Activated T-cell treated with anti-CD3 and anti-CD28 coated beads for 24 hours (primary cell): ENCODE measurements at regions not wholly inside any gene's neighbourhood (a gene's known extent, or its start where the extent isn't known, plus 50 kb on each side); places are given as distances from the start of the nearest gene placed in this dataset.

Source experiments
- DNase-seq: peaks from one replicate; pipeline ENCODE4 v3.0.0-alpha.2; 2020; ENCODE audit warnings: low read depth

DNA sequence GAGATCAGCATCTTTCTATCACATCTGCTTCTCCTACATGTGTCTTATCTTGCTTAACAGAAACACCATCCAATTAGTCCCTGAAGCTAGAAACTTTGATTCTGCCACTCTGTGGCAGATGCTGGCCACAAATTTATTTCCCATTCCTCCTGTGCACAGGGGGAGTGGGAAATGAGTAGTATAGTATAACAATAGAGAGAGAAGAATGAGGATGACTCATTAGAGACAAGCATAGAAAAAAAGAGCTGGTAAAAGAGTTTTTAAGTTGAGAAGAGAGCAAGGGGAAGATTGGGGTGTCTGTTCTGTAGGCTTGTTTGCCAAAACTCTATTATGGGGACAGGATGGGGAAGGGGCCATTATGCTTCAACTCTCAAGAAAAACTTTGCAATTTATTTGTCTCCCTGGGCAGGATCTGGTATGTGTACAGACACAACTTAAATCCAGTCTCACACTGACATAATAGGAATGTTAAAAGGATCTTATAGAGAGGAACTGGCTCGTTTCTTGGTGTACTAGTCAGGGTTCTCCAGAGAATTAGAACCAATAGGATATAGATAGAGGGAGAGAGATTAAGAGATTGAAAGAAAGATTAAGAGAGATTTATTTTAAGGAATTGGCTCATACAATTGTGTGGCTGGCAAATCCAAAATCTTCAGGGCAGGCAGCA is 142.6 kb upstream of the CPSF6 start:
- no peak for DNase-seq

DNA sequence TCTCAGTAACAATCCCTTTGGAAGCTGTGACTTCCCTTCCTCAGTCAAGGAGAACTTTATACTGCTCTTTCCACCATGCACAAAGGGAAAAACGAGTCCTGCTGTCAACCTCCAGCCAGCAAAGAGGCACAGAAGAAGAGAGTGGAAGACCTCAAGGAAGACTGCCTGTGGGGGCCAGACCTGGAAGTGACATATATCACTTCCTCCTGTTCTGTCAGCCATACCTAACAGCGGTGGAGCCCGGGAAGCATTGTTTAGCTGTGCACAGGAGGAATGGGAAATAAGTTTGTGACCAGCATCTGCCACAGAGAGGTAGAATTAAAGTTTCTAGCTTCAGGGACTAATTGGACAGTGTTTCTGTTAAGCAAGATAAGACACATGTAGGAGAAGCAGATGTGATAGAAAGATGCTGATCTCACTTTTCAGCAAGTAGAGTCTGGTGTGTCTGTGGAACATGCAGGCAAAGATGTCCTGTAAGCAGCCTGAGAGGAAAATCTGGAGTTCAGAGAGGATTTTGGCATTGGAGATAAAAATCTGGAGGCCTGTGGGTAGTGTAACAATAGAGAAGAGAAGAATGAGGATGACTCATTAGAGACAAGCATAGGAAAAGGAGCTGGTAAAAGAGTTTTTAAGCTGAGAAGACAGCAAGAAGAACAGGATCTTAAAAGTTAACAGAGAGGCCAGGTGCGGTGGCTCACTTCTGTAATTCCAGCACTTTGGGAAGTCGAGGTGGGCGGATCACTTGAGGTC is 141.6 kb upstream of the CPSF6 start:
- no peak for DNase-seq

DNA sequence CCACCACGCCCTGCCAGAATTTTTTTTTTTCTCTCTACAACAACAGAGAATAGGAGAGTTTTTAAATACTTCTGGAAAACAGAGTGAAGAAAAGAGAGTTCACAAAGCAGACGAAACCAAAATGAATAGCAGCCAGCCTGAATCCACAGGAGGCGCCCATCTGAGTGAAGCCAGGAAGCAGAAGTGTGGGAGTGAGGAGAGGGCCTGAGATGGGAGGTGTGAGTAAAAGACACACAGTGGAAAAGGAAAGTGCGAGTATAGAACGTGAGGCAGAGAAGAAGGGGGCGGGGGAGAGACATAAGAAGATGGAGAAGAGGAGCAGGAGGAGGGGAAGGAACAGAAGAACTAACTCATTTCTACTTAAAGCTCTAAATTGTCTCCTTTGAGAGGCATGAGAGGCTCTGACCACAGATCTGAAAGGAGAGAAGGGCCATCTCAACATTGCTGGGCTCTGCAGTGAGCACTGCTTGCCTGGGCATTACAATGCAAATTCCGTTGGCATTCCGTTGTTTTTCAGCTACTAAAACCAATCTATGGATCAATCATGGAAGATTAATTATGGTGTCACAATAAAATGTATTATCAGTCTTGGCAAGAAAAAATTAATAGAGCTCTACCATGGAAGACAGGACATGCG is 140.1 kb upstream of the CPSF6 start:
- no peak for DNase-seq

DNA sequence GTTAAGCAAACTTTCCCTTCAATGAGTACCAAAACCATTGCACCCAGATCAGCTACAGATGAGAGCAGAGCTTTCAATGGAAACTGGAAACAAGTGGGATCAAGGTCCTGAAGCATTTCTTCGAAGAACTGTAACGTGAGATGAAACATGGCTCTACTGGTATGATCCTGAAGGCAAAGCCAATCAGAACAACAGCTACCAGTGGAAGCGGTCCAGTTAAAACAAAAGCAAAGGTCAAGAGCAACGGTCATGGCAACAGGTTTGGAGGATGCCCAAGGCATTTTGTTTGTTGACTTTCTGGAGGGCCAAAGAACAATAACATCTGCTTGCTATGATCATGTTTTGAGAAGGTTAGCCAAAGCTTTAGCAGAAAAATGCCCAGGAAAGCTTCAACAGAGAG is 137.9 kb upstream of the CPSF6 start:
- DNase-seq = no peak

DNA sequence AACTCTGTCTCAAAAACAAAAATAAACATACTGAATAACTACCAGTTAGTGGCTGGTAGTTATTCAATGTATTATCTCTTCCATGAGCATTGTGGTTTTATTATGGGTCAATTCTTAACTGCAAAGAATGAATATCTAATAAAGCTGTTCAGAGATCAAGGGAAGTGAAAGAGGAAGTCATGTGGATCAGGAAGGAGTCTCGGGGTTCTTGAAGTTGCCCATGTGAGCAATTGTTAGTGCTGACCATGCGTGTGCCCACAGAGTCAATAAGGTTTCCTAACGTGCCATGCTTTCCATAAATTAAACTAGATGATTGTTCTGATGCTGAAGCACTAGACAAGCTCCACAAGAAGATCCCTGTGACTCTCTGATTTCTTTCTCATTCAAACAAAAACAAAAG is 136.5 kb upstream of the CPSF6 start:
- DNase-seq = no peak

DNA sequence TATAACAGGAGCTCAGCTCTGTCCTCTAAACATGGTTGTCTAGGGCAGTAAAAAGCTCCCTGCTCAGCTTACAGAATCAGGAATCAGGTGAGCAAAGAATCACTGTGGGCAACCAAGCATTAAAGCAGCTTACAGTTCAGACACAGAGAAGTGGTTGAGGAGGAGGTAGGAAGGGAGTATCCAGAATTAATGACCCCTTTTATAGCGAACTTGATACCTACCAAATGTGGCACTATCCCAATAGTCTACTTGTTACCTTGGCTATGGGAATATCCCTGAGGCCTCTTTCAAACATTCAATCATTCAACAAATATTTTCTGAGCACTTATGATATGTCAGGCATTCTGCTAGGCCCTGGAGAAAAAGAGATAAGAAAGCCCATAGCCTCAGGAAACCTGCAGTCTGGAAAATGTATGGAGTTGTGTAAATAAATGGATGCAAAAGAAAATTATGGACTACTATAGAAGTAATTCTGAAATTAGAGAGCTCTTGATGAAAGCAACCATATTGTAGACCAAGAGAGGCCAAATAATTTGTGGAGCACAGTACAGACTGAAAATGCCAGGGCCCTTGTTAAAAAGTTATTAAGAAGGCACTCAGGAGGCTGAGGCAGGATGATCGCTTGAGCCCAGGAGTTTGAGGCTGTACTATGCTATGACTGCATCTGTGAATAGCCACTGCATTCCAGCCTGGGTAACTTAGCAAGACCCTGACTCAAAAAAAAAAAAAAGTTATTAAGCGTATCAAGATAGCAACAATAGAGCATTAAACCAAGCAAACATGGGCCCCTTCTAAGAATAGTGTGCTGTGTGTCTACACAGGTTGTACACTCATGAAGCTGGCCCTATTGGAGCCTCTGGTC is 134.0 kb upstream of the CPSF6 start:
- no peak for DNase-seq

DNA sequence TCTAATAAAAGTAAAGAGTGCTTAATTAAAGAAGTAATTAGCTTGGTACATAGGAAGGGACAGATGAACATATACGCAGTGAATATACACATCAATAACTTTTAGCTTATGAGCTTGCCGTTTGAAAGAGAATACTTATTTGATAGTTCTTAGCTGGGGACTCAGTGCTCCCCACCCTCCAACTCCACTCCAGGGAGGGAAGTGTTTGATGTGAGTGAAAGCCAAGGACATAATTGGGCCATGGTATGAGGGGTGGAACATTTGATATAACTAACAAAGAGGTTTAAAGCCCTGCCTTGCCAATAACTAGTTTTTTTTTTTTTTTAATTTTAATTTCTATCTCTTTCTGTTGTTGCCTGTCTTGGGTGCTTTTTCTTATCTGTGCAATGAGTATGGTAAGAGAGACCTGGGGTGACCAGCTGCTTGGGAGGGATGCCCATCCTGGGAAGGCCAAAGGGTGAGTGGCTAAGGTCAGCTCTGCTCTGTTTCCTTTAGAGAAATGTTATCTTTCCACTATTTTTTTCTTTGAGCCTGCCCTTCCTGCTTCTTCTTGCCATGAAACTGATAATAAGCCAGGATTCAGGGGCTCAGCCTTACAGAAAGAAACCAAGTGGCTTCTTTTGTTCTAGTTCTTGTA is 132.8 kb upstream of the CPSF6 start:
- DNase-seq = no peak

DNA sequence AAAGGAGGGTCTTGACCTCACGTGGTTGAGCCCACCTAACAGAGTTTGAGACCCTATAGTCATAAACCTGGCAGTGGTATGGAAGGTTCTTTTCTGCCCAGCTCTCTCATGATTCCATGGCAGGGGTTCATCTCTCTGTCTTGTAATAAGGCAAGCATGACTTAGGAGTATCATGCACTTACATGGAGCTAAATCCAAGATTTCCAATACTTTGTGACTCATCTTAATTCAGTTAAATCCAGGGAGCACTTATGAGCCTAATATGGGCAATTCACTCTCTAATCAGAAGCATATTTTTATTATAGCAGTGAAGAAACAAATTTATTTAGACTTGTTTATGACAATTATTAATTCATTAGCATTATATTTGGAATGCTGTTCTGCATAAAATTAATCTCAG is 131.8 kb upstream of the CPSF6 start:
- no peak for DNase-seq

DNA sequence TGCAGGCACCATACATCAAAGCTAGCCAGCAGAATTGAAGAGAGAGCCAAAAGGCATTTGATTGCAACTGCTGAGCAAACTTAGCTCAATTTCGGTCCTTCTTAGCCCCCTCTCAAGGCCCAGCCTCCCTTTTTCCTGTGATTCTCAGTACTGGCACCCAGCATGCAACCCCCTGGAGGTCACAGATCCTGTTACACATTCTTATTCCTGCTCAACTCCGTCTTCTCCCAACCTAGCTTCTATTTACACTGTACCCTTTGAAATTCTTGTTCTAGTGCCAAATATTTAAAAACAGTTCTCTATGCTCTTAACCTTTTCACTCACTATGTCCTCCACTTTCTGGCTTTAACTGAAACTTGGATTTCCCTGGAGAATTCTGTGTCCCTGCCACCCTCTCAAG is 131.3 kb upstream of the CPSF6 start:
- DNase-seq = no peak

DNA sequence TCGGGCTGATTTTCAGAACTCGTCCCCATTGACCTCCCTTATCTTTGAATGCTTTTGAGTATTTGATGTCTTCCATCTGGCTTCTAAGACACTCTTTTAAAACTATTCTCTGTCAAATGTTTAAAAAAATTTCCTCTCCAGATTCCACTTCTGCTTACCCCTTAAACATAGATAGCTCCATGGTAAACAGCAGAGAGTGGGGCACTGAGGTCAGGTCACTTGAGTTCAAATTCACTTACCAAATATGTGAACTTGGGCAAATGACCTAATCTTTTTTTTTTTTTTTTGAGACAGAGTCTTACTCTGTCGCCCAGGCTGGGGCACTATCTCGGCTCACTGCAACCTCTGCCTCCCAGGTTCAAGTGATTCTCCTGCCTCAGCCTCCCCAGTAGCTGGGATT is 126.8 kb upstream of the CPSF6 start:
- no peak for DNase-seq

DNA sequence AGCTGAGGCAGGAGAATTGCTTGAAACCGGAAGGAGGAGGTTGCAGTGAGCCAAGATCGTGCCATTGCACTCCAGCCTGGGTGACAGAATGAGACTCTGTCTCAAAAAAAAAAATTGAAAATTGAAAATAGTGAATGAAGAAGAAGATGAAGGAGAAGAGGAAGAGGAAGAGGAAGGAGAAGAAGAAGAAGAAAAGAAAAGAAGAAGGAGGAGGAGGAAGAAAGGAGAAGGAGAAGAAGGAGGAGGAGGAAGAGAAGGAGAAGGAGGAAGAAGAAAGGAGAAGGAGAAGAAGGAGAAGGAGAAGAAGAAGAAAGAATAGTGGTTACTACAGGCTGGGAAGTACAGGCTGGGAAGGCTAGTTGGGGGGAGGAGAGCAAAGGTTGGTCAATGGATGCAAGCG is 124.3 kb upstream of the CPSF6 start:
- no peak for DNase-seq

DNA sequence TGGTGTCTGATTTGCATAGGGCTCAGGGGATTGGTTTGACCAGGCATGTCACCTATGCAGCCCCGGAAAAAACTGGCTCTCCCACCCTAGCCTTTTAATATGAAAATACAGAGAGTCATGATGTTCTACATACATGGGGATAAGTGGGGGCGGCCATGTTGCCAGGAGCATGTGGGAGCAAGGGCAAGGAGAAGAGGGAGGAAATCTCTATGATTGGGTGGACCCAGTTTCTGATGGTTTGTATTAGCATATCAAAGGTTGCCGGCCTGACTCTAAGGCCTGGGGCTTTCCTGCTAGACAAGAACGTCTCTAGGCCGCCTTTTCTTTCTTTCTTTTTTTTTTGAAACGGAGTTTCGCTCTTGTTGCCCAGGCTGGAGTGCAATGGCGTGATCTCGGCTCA is 123.4 kb upstream of the CPSF6 start:
- no peak for DNase-seq

DNA sequence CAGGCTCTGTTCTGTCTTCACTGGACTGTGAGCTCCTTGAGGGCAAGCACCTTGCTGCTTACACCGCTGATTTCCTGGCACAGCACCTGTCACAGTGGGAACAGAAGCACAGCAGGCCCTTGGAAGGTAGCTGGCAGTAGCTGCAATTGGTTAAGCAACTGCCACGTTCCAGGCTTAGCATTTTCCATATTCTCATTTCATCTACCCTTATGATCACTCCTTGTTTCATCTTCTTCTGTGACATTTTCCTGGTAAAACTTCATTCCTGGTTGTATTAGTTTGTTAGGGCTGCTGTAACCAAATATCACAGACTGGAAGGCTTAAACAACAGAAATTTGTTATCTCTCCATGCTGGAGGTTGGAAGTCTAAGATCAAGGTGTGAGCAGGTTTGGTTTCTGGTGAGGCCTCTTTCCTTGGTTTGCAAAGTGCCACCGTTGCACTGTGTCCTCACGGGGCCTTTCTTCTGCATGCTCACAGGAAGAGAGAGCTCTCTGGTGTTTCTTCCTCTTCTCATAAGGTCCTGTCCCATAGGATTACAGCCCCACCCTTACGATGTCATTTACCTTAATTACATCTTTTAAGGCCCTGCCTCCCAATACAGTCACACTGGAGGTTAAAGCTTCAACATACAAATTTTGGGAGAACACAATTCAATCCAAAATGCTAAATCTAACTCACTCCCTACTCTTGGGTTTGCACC is 121.7 kb upstream of the CPSF6 start:
- no peak for DNase-seq

DNA sequence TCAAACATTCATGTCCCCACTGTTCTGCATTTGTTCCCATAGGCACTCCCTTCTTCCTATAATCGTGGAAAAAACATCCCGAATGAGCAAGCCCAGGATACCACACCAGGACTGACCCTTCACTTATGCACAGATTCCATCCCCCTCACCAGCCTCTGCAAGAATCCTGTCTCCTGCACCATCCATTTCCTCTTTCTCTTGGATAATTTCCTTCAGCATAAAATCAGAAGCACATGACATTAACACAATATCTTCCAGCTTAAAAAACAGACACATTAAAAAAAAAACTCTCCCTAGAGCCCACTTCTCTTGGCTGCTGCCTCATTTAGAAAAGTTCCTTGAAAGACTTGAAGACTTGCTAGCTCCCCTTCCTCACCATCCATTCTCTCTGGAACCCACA is 120.9 kb upstream of the CPSF6 start:
- DNase-seq = no peak

DNA sequence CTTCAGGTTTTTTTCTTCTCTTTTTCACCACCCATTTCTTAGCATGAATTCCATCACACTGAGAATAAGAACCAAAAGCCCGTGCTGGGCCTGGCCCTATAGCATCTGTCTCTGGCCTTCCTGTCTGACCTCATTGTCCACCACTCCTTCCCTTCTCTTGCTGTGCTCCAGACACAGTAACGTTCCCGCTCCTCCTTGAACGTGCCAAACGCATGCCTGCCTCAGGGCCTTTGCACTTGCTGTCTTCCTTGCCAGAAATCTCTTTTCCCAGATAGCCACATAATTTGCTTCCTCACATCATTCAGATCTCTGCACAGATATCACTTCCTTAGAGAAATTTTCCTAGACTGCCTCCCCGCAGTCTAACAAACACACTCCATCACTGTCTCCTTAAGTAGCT is 119.6 kb upstream of the CPSF6 start:
- no peak for DNase-seq

DNA sequence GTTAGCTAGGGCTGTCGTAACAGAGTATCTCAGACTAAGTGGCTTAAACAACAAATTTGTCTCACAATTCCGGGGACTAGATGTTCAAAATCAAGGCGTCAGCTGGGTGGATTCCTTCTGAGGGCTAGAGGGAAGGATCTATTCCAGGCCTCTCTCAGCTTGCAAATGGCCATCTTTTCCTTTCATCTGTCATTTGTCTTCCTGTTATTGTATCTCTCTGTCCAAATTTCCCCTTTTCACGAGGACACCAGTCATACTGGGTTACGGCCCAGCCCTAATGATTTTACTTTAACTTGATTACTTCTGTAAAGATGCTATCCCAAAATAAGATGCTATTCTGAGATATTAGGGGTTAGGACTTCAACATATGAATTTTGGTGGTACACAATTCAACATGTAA is 119.0 kb upstream of the CPSF6 start:
- no peak for DNase-seq

DNA sequence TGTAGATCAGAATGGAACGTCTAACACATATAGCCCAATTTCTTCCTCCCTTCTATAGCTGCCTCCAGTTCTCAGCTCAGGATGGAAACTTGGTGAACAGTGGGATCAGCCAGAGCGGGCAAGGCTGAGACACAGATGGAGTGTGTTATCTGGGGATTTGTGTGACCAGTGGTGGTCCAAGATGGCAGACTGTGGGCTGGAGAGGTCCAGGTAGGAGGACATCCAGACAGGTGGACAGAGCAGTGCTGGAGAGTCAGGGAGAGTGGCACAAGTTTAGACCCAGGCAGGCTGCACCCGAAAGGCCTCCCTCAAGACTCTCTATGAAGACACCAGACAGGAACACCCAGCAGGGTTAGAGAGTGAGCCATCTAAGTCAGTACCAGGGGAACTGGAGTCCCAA is 116.1 kb upstream of the CPSF6 start:
- no peak for DNase-seq

DNA sequence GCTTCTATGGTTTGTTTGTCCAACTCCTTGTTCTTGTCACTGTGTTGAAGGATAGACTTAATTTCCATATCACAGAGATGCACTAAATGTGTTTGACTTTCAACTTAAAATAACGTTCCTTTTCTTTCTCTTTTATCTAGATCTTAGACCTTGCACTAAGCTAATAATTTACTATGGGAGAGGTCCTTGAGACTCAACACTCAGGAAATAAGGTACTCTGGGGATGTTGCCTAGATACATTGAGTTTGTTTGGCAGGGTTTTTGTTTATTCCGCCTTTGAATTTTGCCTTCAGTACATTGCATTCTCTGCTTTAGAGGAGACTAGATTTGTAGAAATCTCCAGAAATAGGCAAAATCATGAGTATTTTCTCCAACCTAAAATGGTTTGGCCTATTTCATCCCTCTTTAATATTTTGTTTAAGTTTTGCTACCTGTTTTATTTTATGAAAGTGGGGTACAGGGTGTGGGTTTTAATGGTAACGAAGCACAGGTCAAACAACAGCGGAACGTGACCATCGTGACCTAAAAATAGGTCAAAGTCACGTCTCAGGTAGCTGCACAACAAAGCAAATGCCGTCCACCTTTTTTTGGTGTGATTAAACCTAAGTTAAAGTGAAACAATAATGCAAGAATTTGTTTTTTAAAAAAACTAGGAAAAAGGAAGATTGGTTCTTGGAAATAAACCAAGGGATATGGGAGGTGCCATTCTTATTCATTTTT is 115.3 kb upstream of the CPSF6 start:
- DNase-seq = no peak

DNA sequence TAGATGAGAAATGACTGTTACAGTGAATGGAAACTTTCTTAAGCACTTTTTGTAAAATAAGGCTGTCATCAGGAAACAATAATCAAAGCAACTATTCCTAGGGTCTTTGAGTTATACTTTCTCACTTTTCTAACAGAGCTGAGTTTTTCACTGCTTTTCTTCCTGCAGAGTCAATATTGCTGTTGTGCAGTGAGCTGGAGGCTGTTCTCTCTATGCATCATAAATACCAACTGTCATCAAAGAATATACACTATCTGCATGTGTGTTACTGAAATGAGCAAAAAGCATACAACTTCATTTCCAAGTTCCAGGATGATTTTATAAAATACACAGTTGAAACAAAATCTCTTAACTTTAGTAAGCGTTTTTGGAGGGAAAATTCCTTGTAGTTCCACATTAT is 110.4 kb upstream of the CPSF6 start:
- DNase-seq = no peak

DNA sequence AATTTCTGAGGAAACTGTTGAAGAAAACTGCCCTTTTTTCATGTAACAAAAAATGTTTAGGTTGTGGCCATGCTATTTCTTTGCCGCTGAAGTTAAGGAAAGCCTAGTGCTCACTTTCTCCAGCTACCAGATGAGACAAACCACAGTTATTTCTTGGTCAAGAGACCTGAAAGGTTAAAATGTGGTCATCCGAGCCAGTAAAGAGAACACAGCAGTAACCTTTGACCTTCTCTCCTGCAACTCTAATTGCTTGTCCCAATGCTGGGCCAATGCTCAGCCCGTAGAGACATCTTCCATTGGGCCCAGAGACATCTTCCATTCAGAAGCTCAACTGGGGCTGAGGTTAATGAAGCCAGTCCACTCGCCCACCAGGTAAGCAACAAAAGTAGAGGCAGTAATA is 109.8 kb upstream of the CPSF6 start:
- no peak for DNase-seq

DNA sequence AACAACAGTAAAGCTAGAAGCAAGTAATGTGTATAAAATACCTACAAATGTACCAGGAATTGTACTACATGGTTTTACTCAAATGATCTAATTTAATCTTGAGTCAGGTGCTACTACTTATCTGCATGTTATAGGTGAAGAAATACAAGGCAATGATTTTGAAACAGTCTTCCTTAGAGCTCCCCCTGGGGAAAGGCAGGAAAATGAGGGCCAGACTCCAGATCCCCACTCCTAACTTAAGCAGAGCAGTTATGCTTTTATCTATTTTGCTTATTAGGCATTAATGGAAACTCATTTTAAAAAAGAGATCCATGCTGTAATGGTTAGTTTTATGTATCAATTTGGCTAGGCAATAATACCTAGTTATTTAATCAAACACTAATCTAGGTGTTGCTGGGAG is 109.3 kb upstream of the CPSF6 start:
- no peak for DNase-seq
